NCI-H748 treated with DMSO at 0.1 percent for 48 hours (cell line): ENCODE measurements at regions not wholly inside any gene's neighbourhood (a gene's known extent, or its start where the extent isn't known, plus 50 kb on each side); places are given as distances from the start of the nearest gene placed in this dataset.

Experiments
- DNase-seq: peaks from one replicate; lab custom pipeline; 2025; lab: John Stamatoyannopoulos, UW

GRCh38 chr7:10122551-10123100 is 851.0 kb upstream of the PHF14 start:
- DNase-seq: peak; percentile 61

- peak; percentile 16 for DNase-seq
These were observed 844.9 kb upstream of the PHF14 start for GRCh38 chr7:10128748-10129147.

- no peak for DNase-seq
These were observed 835.4 kb upstream of the PHF14 start for GRCh38 chr7:10138087-10138854.

DNA sequence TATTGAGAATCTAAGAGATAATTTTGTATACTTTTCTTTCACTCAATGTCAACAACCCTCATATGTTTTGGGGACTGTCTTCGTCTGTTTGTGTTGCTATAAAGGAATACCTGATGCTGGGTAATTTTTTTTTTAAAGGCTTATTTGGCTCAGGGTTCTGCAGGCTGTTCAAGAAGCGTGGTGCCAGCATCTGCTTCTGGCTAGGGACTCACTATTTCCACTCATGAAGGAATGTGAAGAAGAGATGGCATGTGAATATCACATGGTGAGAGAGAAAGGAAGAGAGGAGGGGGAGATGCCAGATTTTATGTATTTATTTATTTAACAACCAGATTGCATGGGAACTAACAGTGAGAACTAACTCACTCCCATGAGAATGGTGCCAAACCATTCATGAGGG is 827.4 kb upstream of the PHF14 start:
- no peak for DNase-seq

DNA sequence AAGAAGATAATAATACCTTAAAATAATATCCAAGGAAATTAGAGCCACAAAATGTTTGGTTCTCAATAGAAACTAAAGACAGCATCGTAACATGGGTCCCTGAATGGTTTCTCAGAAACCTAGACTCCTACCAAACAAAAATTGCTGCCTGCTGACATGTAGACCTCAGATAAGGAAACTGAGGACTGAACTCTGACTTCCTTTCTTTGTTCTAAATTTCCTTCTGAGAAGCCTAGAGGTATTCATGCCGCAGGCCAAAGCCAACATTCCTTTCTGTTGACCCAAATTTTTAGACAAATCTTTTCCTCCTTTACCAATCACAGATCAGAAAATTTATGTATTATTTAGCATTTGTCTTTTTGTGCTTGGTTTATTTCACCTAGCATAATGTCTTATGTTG is 816.7 kb upstream of the PHF14 start:
- DNase-seq: no peak

GRCh38 chr7:10181996-10182395 is 791.7 kb upstream of the PHF14 start:
- peak; percentile 82 for DNase-seq

DNA sequence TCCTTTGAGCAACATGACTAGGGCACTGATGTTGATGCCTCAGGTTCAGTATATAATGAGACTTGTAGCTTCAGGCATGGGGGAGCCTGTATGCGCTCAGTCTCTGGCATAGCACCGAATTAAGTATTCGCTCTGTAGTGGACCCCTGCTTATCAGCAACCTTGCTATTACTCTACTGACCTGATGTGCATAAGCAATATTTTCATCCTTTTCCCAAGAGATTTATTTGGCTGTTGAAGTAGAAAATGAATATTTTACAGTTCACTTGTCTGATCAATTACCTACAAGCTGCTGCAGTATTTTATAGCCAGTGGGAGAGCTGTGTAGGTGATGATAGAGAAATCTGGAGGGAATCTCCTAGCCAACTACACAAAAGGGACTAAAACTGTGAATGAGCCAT is 781.6 kb upstream of the PHF14 start:
- no peak for DNase-seq

DNA sequence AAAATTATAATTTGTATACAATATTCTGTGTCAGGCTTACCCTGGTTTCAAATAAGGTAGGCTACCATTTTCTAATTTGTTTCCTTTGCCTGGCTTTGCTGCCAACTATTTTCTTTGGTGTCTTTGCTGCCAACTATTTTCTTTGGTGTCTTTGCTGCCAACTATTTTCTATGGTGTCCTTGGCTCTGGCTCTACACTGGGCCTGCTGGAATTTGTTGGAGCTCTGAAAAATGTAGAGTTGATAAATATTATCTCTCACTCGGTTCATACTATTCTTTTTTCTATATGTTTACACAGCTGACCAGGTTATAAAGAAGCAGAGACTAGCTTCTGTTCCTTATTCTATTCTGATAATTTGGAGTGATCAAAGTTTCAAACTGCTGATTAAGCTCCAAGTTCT is 768.0 kb upstream of the PHF14 start:
- DNase-seq: no peak

DNA sequence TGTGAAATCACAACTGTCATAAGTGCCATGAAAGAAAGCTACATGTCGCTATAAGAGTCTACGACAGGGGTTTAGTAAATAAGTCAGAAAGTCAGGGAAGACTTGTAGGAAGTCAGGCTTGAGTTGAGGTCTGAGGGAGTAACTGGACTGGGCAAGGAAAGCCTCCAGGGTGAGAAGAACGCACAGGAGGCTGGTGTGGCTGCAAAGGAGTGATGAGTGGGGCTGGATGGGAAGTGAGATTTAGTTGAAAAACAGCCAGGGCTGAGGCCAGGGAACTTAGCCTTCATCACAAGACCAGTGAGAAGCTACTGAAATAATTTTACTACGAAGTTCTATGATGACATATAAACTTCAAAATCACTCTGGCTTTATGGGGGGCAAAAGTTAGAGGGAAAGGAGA is 763.7 kb upstream of the PHF14 start:
- DNase-seq: no peak

DNA sequence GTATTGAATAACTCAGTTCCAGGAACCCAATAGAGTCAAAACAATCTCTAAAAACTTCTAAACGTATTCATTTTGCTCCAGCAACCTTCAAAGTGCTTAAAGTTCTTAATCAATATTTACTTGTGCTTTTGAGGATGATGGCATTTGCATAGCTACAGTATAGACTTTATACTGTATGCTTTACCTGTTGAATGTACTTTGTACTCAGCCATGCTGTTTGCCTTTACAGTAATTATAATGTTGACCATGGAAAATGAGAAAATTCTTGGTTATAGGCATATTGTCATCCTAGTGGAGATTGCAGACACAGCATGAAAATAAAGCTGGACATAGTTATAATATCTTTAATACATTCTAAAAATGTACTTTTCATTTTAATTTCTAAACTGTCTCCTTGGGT is 762.7 kb upstream of the PHF14 start:
- DNase-seq: no peak

DNA sequence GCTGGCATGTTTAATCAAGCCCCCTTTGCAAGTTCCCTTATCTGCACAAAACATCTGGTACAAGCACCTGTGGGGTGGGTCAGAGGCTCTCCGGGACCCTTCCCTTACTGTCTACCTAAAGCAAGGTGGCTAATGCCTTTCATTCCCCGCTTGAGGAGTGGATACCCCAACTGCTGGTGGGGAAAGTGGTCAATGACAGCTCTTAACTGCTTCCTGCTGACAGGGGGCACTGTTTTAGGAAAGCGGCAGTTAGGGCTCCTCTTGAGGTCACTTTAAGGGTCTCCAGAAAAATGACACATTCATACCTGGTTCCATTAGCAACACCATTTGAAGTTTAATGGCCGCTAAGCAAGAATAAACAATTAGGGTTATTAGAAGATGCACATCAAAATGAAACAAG is 761.8 kb upstream of the PHF14 start:
- DNase-seq: no peak

DNA sequence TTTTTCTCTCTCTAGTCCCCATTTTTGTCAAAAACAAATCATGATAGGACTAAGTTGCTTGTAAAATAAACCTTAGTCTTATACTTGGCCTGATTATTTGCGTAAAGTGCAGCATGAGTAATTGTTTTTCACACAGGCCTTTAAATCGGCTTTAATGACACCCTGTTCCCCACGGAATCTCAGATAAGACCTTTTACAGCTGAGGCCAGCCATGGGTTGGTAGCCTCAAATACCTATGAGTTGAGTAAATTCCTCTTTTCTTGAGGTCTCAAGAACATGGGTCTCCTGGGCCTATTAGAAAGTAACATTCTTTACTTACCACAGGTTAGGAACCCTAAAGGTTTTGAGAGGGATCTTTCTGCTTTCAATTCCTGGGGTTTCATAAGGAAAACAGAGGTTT is 761.0 kb upstream of the PHF14 start:
- DNase-seq: no peak

DNA sequence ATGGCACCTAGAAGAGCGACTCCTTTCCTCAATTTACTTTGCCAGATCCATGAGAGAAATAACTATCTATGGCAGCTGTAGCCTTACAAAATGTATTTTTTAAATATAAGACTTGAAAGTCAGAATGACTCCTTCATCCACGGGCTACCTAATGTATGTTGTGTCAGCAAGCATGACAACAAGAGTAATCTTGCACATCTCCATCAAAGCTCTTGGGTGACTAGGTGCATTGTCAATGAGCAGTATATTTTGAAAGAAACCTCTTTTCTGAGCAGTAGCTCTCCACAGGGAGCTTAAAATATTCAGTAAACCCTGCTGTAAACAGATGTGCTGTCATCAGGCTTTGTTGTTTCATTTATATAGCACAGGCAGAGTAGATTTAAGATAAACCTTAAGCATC is 757.2 kb upstream of the PHF14 start:
- no peak for DNase-seq

DNA sequence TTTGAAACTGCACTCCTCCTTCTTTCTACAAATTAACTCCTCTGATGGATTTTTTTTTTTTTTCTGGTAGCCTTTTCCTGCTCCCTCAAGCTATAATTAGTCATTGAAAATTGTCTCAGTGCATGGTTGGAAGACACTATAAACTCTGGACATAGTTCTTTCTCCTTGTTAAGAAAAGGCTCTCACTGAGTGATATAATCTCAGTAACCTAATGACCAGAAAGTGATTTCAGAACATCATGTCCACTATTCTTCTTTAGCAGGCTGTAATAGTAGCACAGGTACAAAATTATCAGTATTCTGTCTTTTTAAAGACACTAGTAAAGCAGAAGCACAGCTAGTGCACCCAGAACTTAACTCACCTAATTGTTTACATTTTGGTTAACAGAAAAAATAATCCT is 752.6 kb upstream of the PHF14 start:
- DNase-seq: no peak

GRCh38 chr7:10222976-10223375 is 750.7 kb upstream of the PHF14 start:
- no peak for DNase-seq

GRCh38 chr7:10225275-10225674 is 748.4 kb upstream of the PHF14 start:
- DNase-seq: peak; percentile 91

DNA sequence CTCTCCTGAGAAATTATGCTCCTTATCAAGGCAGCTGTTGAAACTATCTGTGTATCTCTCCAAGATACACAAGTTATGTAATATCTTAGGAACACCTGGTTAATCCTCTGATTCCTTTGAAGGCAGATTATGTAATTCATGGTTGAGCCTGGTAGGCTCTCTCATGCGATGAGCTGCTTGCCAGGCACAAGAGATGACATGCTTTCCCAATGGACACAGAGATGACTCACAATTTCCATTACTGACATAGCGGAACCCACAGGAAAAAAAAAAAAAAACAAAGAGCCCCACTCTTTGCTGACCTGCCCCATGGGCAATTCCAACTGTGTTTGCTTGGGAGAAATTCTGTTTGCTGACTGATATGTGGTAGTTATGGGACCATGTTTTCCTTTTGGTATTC is 736.4 kb upstream of the PHF14 start:
- DNase-seq: no peak

DNA sequence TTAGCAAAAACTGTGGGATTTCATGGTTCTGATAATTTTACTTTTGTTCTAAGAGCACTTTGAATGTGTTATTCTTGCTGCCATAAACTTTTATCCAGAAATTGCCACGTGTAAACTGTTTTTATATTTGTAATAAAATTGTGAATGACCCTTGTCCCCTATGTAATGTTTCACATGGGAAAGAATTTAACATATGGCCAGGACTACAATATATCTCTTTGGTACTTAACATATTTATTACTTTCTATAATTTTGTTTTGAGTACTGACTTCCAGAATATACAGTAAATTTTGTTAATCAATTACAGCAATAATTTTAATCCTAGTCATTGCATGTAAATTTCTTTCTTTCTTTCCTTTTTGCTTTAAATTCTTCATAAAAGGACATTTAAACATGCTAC is 735.0 kb upstream of the PHF14 start:
- no peak for DNase-seq

DNA sequence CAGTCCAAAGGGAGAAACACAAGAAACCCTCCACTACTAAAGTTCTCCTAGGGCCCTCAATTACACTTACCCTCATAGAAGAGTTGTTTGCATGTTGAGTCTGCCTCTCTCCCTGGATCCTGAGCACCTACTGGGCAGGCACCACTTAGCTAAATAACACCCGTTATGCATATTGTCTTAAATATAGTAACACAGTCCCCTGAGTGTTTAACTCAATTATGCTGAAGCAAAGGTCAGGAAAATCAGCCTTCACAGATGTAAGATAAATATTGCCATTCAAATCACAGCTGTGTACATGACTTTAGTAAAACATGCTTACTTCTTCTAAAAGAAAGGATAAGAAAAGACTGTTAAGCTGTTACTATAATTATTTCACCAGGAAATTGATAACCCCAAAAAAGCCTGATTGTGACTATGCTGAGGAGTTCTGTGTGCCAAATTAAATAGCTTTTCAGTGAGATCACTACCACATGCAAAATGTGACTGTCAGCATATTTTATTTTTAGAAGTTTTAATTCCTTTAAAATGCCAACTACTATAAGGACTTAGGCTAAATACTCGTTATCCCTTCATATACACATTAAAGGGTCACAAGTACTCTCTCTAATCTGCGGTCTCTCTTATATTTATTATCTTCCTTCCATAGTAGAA is 733.9 kb upstream of the PHF14 start:
- peak; percentile 90 for DNase-seq

DNA sequence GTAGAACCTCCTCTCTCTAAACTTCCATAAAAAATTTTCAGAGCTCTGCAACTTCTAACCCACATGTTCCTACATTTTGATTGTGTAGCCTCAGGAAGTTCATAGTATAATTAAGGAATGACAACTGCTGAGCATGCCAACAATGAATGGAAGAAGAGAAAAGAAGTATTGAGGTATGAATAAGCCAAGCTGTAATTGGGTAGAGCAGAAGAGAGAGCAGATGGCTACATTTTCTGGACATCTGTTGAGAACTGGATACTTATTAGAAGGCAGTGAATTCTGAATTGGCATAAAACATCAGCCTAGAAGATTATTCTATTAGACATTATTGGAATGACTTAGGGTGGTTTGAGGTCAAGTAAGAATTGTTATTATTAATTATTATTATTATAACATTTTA is 728.3 kb upstream of the PHF14 start:
- DNase-seq: no peak

GRCh38 chr7:10257438-10257837 is 716.2 kb upstream of the PHF14 start:
- DNase-seq: no peak

- DNase-seq: no peak
These were observed 706.7 kb upstream of the PHF14 start for GRCh38 chr7:10266976-10267375.

DNA sequence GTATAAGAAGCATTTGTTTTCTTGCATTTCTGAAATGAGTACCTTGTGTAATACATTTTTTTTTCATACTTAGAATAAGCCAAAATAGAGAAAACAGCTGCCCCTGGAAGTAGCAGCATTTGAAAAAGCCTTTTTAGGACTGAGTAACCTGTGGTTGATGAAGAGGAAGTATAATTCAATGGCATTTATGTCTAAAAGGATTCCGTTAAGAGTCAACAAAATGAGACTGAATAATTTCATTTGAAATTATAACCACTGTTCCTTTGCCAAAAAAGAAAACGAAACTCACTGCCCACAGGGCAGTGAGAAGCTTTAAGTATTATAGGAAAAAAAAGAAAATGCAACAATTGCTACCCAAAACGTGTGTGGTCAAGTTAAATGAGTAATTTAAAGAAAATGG is 705.6 kb upstream of the PHF14 start:
- DNase-seq: no peak

GRCh38 chr7:10282909-10283308 is 690.8 kb upstream of the PHF14 start:
- no peak for DNase-seq
